ENCODE measurements at regions not wholly inside any gene's neighbourhood (a gene's known extent, or its start where the extent isn't known, plus 50 kb on each side); places are given as distances from the start of the nearest gene placed in this dataset.
"Not testable (repeated sequence)": the region's sequence is repeated elsewhere in the genome, so short reads cannot be mapped to it uniquely, and the experiment has no call there.

GRCh38 chr1:172793823-172794222 is 134.9 kb downstream of the FASLG start:
- Histone ChIP-seq H3K27me3 (ENCODE audit: control insufficient read depth, insufficient read depth, low read length) (no peaks in the 10 kb centered on the region), H3K36me3 (ENCODE audit: control insufficient read depth, insufficient read depth, low read length) (no peaks in the 10 kb centered on the region), H3K4me3 (ENCODE audit: low read depth, low read length) (no peak overlapping the region)
- DNase-seq (ENCODE audit: low read depth): no peak
- TF ChIP-seq CTCF (IDR thresholded peaks at IDR 0.05; ENCODE audit: insufficient read depth, low read length, poor library complexity, severe bottlenecking): no peak

- no peak for DNase-seq (ENCODE audit: low read depth)
- no peak for TF ChIP-seq CTCF (IDR thresholded peaks at IDR 0.05; ENCODE audit: insufficient read depth, low read length, poor library complexity, severe bottlenecking)
- no peaks in the 10 kb centered on the region for H3K36me3 ChIP-seq (ENCODE audit: control insufficient read depth, insufficient read depth, low read length)
- no peak overlapping the region for H3K4me3 ChIP-seq (ENCODE audit: low read depth, low read length)
- H3K27me3 ChIP-seq (ENCODE audit: control insufficient read depth, insufficient read depth, low read length): no peaks in the 10 kb centered on the region
Measured at GRCh38 chr1:172795741-172796140, 136.8 kb downstream of the FASLG start.

- DNase-seq (ENCODE audit: low read depth); H3K36me3 ChIP-seq (ENCODE audit: control insufficient read depth, insufficient read depth, low read length); H3K27me3 ChIP-seq (ENCODE audit: control insufficient read depth, insufficient read depth, low read length); H3K4me3 ChIP-seq (ENCODE audit: low read depth, low read length): not testable (repeated sequence)
Measured at GRCh38 chr1:172799804-172800203, 140.9 kb downstream of the FASLG start.

- H3K36me3 ChIP-seq (ENCODE audit: control insufficient read depth, insufficient read depth, low read length): no peaks in the 10 kb centered on the region
- no peak for TF ChIP-seq CTCF (IDR thresholded peaks at IDR 0.05; ENCODE audit: insufficient read depth, low read length, poor library complexity, severe bottlenecking)
- H3K4me3 ChIP-seq (ENCODE audit: low read depth, low read length): no peak overlapping the region
- no peaks in the 10 kb centered on the region for H3K27me3 ChIP-seq (ENCODE audit: control insufficient read depth, insufficient read depth, low read length)
- DNase-seq (ENCODE audit: low read depth): no peak
Measured at GRCh38 chr1:172801771-172802322, 142.9 kb downstream of the FASLG start.

GRCh38 chr1:172809750-172810149 is 150.8 kb downstream of the FASLG start:
- Histone ChIP-seq H3K27me3 (ENCODE audit: control insufficient read depth, insufficient read depth, low read length) (no peaks in the 10 kb centered on the region), H3K4me3 (ENCODE audit: low read depth, low read length) (no peak overlapping the region), H3K36me3 (ENCODE audit: control insufficient read depth, insufficient read depth, low read length) (no peaks in the 10 kb centered on the region)
- DNase-seq (ENCODE audit: low read depth): no peak
- TF ChIP-seq CTCF (IDR thresholded peaks at IDR 0.05; ENCODE audit: insufficient read depth, low read length, poor library complexity, severe bottlenecking): no peak

- Histone ChIP-seq H3K27me3 (ENCODE audit: control insufficient read depth, insufficient read depth, low read length) (no peaks in the 10 kb centered on the region), H3K4me3 (ENCODE audit: low read depth, low read length) (no peak overlapping the region), H3K36me3 (ENCODE audit: control insufficient read depth, insufficient read depth, low read length) (no peaks in the 10 kb centered on the region)
- no peak for TF ChIP-seq CTCF (IDR thresholded peaks at IDR 0.05; ENCODE audit: insufficient read depth, low read length, poor library complexity, severe bottlenecking)
- no peak for DNase-seq (ENCODE audit: low read depth)
Measured at GRCh38 chr1:172810480-172811175, 151.7 kb downstream of the FASLG start.
